T-helper 2 cell treated with Interferon-gamma antibody and Interleukin-4, amounts not matched to agents 100 ng/mL and 5 ng/mL, for 36 hours (primary cell): ENCODE measurements at regions not wholly inside any gene's neighbourhood (a gene's known extent, or its start where the extent isn't known, plus 50 kb on each side); places are given as distances from the start of the nearest gene placed in this dataset.
"Not testable (repeated sequence)": the region's sequence is repeated elsewhere in the genome, so short reads cannot be mapped to it uniquely, and the experiment has no call there.

Experiments used
- intact Hi-C: fragments of 100-400 bp; cut with micrococcal nuclease; formaldehyde crosslinking; loops from one replicate; pipeline ENCODE4 v1.15.1; 2023

DNA sequence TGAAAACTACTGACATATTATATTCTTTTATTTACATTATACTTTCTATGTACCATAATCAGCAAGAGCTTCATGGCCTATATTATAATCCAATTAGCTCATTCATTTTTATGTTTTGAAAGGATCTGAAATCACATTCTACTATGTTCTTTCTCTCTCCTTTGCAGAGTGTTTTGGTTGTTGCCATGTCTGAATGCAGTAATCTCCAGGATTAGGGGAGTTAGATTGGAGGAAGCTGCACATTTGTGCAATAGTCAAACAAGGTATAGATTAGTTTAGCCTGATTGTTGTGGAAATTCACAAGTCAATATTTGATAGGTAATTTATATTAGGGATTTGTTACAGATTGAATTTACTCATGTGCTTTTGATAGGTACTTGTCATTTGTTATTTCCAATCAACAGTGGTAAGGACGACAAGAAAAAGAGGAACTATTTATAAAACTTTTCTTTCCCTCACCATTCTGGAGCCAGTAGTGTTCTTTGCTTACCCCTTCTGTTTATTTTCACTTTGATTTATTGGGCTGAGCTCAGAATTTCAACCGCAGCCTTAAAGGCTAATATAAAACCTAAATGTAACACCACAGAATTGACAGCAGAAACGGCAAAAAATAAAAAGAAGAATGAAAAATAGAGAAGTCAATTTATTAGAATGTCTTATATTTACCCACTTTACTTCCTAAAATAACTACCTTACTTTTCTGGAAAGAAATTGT, 597.0 kb downstream of the CHSY3 start:
- intact Hi-C loops = no loop called here

DNA sequence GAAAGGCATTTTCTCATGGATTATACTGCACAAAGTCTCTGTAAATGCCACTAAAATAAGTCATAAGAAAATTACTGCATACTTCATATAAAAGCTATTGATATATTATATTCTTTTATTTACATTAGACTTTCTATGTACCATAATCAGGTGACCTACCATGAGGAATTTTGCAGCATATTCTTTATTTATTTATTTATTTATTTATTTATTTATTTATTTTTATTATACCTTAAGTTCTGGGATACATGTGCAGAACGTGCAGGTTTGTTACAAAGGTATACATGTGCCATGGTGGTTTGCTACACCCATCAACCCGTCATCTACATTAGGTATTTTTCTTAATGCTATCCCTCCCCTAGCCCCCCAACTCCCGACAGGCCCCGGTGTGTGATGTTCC, 596.2 kb downstream of the CHSY3 start:
- intact Hi-C loops = not testable (repeated sequence)

DNA sequence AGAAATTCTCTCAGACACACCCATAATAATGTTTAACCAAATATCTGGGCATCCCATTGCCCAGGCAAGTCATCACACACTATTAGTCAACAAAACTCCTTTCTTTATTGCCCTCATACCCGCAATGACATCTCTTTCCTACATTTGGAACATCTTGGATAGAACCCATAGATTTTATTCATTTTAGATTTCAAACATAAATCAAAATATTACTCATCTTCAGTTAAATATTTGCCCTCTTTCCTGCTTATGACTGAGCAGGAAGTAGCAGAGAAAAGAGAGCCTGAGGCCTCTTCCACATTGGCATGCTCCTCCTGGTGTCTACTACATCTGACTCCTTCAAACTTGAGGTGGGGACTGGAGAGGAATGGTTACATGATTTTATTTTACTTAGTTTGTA, 592.0 kb downstream of the CHSY3 start:
- intact Hi-C loops = no loop called here

DNA sequence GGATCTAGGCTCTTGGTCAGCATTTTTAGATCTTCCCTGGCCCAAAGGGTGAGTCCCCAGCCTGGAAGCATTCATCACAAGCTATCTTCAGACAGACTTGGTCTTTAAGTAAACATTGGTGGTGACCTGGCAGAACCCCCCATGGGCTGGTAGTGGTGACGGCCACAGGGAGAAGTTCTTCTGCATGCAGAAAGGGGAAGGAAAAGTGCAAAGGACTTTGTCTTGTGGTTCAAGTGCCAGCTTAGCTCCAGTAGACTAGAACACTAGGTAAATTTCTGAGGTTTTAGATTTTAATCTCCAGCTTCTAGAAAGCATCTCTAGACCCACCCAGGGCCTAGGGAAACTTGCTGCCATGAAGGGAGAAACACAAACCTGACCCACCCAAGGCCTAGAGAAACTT, 584.0 kb downstream of the CHSY3 start:
- intact Hi-C loops = no loop called here

DNA sequence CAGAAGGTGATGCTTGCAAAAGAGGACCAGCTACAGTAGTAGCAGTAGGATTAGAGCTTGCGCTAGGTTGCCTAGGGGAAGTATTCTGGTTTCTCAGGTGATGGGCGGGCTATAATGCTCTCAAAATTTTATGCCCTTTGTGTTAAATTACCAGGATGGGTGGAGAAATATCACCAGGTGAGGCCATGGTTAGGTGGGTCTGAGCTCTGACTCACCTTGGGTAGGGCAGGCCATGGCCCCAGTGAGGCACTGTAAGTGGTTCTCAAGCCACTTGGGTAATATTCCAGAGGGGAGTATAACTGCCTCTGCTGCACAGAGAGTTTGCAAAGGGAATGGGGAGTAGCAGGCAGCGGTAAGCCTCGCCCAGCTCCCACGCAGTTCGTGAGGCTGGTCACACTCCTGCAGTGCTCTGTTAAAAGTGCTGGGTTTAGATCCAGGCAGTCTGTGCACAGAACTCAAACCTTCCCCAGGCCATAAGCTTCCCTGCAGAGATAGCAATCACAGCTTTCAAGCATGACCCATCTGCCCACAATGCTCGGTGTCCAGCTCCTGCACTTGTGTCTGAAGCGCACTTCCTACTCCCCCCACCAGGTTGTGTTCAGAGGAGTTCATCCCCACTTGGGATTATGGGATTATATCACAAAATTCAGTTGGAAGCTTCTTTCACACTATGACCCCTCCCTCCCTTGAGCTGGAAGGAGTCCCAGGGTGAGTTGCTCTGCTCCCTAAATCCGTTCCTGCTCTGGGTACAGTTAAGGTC, 575.0 kb downstream of the CHSY3 start:
- intact Hi-C loops = no loop called here

DNA sequence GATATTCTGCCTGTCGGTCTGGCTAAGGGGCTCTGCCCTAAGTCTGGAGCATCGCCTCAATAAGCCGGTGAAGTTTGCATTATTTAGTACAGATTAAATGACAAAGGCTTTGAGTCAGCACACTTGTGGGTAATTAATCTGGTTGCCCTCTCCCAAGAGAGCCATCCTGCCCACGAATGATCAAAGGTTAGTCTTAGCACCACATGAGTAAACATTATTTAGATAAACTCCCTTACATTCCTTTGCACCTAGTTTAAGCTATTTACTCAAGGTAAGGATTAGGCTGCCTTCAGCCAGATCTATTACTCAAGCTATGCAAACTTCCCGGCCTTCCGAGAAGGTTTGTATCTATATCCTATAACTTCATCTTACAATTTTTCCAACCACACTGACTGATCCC, 572.1 kb downstream of the CHSY3 start:
- intact Hi-C loops = no loop called here

DNA sequence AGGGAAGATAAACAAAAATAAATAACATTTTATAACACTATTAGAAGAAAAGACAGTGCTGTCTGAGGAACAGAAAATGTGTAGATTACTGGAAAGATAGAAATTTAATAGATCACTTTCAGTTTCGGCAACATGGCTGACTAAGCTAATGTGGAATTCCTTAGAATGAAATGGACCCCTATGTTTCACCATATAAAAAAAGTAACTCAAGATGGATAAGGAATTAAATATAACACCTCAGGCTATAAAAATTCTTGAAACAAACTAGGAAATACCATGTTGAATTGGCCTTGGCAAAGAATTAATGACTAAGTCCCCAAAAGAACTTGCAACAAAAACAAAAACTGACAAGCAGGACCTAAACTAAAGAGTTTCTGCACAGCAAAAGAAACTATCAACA, 558.3 kb downstream of the CHSY3 start:
- intact Hi-C loops = no loop called here

DNA sequence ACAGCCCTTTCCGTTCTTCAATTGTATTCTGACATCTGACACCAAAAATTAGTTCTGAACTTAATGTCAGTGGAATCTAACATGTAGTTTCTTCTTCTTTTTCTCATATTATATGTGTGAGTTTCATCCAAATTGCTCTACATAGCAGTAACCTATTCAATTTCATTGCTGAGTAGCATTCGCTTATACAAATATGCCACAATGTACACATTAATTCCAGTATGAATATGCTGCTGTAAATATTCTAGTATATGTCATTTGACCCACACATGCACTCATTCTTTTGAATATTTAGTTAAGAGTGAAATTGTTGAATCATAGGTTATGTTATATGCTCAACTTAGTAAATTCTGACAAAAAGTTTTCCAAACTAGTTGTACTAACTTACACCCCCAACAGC, 550.9 kb downstream of the CHSY3 start:
- intact Hi-C loops = no loop called here

DNA sequence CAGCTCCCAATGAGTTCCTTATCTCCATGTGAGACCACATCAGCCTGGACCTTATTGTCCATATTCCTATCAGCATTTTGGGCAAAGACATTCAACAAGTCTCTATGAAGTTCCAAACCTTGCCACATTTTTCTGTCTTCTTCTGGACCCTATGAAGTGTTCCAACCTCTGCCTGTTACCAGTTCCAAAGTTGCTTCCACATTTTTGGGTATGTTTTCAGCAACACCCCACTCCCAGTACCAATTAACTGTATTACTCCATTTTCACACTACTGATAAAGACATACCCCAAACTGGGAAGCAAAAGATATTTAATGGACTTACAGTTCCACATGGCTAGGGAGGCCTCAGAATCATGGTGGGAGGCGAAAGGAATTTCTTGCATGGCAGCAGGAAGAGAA, 548.5 kb downstream of the CHSY3 start:
- intact Hi-C loops = no loop called here

DNA sequence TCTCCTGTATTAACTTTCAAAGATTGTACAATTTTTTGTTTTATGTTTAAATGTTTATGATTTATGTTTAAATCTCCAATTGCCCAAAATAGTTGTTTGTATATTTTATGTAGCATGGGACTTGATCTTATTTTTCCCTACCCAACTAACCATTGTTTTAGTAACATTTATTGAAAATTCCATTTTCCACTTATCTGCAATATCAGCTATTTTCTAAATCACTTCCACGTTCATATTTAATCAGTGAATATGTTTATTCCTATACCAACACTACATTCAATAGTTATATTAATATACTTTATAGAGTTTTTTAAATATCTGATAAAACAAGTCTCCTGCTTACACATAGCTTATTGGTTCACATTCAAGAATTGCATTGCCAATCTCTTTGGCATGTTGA, 532.2 kb downstream of the CHSY3 start:
- intact Hi-C loops = no loop called here

DNA sequence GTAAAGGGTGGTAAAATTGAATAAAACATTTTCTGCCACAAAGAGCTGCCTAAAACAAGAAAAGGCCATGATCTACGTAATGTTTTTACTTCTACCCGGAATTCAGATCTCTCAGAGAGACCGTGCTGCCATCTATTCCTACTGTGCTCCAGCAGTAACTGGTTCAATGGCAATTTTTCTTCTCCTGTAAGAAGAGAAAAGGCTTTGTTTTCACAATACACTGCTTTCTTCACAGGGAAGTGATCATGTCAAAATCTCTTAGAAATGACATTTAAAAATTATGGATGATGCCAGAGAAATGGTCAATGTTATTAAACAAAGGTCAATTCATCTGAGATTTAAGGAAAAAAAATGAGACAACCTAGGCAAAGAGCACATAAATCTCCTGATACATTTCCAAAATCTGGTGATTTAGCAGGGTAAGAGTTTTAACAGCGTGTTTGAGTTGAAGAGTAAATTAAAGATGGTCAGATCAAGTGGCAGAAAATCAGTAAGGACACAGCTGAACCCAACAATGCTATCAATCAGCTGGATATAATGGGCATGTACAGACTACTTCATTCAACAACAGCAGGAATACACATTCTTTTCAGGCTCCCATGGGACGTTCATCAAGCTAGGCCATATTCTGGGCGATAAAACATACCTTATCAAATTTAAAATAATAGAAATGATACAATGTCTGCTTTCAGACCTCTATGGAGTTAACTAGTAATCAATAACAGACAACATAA, 523.1 kb downstream of the CHSY3 start:
- intact Hi-C loops = no loop called here

DNA sequence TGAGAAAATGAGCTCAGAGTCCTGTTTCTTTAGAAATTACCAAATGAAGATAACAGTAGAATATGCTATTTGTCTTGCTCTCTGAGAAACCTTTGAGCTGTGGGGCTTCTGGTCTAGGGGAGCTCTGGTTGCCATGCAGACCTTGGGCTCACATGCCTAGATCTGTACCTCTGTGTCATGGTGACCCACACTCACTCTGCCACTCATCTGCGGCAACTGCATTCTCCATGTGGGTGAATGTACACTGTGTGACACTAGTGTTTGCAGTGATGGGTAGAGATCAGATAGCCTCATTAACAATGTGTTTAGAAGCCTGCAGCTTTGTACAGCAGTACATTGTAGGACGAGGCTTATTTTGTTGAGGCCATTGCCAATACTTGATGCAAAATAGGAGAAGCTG, 521.2 kb downstream of the CHSY3 start:
- intact Hi-C loops = no loop called here

DNA sequence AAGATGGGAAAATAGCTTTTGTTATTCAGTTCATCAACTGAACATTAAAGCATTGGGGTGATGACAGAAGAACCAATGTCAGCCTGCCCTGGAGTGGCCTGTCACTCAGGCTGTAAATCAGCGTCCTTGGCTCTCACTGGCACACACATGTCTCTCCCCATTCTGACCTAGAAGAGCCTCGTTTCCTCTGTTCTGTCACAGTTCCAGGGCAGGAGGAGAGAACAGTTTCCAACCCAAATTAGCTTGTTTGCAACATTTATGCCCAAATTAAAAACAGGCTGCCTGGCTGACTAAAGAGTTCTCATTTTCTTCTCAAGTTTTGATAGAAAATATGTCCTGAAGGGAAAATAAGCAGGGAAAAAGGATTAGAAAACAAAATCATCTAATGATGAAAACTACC, 520.1 kb downstream of the CHSY3 start:
- intact Hi-C loops = no loop called here

DNA sequence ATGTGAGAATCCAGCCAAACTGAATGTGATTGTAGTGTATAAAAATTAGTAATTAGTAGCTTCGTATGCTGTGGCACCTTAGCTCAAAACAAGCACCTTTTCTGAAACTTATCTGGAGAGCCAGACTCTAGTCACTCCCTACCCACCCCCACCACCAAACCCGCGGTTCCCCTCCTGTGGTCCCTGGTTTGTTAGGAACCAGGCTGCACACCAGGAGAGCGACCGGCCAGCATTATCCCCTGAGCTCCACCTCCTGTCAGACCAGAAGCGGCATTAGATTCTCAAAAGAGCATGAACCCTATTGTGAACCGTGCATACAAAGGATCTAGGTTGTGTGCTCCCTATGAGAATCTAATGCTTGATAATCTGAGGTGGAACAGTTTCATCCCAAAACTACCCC, 498.6 kb downstream of the CHSY3 start:
- intact Hi-C loops = no loop called here

DNA sequence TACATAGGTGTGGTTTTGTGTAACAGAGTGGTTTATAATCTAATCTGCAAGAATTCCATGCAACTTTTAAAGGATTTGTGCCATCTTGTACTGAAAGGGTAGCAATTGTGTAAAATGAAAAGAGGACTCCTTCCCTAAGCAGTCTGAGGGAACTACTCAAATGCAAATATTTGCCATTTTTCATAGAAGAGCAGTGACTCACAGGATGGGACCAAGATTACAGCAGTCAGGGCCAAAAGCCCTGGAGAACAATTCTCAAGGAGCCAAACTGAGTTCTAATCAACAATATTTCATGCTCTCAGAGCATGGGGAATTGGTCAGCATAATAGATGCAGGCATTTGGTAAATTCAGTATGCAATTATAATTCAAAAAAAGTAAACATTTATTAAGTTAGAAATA, 495.8 kb downstream of the CHSY3 start:
- intact Hi-C loops = no loop called here

DNA sequence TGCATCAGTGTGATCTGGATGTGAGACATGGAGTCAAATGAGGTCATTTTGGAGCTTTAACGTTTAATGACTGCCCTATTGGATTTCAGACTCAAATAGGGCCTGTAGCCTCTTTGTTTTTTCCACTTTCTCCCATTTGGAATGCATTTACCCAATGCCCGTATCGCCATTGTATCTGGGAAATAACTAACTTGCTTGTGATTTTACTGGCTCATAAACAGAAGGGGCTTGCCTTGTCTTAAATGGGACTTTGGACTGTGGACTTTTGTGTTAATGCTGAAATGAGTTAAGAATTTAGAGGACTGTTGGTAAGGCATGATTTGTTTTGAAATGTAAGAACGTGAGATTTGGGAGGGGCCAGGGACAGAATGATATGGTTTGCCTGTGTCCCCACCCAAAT, 494.6 kb downstream of the CHSY3 start:
- intact Hi-C loops = no loop called here

DNA sequence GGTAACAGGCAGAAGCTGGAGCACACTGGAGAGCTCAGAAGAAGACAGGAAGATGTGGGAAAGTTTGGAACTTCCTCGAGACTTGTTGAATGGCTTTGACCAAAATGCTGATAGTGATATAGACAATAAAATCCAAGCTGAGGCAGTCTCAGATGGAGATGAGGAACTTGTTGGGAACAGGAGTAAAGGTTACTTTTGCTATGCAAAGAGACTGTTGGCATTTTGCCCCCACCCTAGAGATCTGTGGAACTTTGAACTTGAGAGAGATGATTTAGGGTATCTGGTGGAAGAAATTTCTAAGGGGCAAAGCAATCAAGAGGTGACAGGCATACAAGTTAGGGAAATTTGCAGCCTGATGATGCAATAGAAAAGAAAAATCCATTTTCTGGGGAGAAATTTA, 493.5 kb downstream of the CHSY3 start:
- intact Hi-C loops = not testable (repeated sequence)

DNA sequence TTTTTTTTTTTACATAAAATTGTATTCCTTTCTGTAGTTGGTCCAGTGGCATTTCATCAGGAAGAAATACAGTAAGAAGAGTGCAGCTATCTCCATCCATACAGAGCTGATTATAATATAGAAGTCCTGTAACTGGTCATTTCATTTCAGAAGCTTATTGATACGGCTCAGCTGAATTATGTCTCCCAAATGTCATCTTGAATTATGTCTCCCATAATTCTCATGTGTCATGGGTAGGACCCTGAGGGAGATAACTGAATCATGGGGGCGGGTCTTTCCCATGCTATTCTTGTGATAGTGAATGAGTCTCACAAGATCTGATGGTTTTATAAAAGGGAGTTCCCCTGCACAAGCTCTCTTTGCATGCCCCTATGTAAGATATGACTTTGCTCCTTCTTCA, 492.9 kb downstream of the CHSY3 start:
- intact Hi-C loops = no loop called here

DNA sequence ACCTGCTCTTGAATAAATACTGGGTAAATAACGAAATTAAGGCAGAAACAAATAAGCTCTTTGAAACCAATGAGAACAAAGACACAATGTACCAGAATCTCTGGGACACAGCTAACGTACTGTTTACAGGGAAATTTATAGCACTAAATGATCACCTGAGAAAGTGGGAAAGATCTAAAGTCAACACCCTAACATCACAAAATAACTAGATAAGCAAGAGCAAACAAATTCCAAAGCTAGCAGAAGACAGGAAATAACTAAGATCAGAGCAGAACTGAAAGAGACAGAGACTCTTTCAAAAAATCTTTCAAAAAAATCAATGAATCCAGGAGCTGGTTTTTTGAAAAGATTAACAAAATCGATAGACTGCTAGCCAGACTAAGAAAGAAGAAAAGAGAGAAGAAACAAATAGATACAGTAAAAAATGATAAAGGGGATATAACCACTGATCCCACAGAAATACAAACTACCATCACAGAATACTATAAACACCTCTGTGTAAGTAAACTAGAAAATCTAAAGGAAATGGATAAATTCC, 487.5 kb downstream of the CHSY3 start:
- intact Hi-C loops = not testable (repeated sequence)

DNA sequence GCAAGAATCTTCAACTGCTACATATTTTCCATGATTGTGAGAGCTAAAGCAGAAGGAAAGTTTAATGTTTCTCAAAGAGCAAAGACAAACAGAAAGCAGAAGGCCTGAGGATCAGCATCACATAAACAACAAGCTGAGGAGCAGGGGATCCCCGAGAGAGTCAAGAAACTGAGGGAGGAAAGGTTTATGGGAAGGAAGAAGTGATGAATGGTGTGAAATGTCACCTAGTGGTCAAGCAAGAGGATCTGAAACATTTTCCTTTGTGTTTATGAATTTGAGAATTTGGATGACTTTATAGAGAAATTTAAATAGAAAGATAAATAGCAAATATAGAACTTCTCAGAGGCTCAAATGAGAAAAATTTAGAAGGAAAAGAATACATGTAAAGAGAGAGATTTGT, 481.9 kb downstream of the CHSY3 start:
- intact Hi-C loops = no loop called here

DNA sequence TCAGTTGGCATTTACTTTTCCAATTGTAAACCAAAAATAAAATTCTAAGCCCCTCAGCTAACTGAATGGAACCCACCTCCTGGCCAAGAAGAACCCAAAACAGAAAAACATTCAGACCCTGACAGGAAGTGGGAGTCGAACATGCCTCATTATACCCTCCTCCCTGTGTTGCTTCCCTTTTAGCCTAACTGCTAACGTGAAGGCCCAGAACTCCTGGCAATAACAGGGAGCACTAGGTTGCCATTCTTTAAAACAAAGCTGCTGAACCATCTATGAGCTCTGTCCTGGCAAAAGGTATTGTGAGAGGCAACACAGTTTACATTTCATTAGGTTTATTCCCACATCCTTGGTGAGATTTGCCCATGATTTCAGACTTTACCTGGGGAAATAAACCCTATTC, 481.4 kb downstream of the CHSY3 start:
- intact Hi-C loops = no loop called here

DNA sequence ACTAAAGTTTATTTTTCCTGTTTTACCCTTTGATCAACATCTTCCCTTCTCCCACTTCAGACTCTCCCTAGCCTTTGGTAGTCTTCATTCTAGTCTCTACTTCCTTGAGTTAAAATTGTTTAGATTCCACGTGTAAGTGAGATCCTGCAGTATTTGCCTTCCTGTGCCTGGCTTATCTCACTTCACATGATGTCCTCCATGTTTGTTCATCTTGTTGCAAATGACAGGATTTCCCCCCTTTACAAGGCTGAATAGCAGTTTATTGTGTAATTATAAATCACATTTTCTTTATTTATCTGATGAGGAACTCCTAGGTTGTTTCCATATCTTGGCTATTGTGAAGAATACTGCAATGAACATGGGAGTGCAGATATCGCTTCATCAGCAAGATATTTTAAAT, 461.7 kb downstream of the CHSY3 start:
- intact Hi-C loops = no loop called here
